Suprapubic skin (tissue), 3 donors: ENCODE measurements at regions not wholly inside any gene's neighbourhood (a gene's known extent, or its start where the extent isn't known, plus 50 kb on each side); places are given as distances from the start of the nearest gene placed in this dataset.

Experiments used
- POLR2A ChIP-seq, 2 donors: fragments of 450-650 bp; IDR thresholded peaks; one replicate each; pipeline ENCODE4 v1.6.1; 2017; ENCODE audit warnings: antibody characterized with exemption in 2 of 2, mild to moderate bottlenecking in 2 of 2, moderate library complexity in 2 of 2
- TF ChIP-seq, protein P1 (sequence below), 2 donors: fragments of 200-600 bp in 1 of 2; fragments of 450-650 bp in 1 of 2; sonication (generic) in 1 of 2; IDR thresholded peaks; one replicate each; pipeline ENCODE4 v1.5.1; 2016 to 2019; ENCODE audit warnings: antibody characterized with exemption in 2 of 2, mild to moderate bottlenecking in 1 of 2, moderate library complexity in 1 of 2

DNA sequence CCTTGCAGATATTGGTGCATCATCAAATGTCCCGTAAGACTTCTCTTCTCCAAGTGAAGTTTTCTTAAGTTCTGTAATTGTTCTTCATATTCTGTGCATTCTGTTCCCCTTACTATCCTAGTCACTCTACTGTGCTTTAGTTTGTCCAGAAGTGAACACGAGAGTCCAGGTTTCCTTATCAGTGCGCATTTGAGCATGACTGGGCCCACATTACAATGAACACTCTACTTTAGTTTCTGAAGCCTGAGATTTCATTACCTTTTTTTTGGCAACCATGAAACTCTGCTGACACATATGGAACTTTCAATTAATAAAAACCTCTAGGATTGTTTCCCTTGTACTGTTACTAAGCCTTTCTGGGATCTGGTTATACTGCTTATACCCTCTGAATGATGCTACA is 270.0 kb downstream of the KCNRG start:
- no peak for TF ChIP-seq POLR2A (IDR thresholded peaks at IDR 0.05)
- TF ChIP-seq, protein P1, sequence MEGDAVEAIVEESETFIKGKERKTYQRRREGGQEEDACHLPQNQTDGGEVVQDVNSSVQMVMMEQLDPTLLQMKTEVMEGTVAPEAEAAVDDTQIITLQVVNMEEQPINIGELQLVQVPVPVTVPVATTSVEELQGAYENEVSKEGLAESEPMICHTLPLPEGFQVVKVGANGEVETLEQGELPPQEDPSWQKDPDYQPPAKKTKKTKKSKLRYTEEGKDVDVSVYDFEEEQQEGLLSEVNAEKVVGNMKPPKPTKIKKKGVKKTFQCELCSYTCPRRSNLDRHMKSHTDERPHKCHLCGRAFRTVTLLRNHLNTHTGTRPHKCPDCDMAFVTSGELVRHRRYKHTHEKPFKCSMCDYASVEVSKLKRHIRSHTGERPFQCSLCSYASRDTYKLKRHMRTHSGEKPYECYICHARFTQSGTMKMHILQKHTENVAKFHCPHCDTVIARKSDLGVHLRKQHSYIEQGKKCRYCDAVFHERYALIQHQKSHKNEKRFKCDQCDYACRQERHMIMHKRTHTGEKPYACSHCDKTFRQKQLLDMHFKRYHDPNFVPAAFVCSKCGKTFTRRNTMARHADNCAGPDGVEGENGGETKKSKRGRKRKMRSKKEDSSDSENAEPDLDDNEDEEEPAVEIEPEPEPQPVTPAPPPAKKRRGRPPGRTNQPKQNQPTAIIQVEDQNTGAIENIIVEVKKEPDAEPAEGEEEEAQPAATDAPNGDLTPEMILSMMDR (IDR thresholded peaks at IDR 0.05) = no peak
